SU-DHL-6 (cell line): ENCODE measurements at regions not wholly inside any gene's neighbourhood (a gene's known extent, or its start where the extent isn't known, plus 50 kb on each side); places are given as distances from the start of the nearest gene placed in this dataset.
"Not testable (repeated sequence)": the region's sequence is repeated elsewhere in the genome, so short reads cannot be mapped to it uniquely, and the experiment has no call there.

Source experiments
- CTCF ChIP-seq: fragments of 200-600 bp; sonication (generic); IDR thresholded peaks from one replicate; pipeline ENCODE4 v1.5.1; 2017; ENCODE audit warnings: antibody characterized with exemption, mild to moderate bottlenecking, low read length, moderate library complexity; ENCODE audit not compliant: insufficient read depth, poor library complexity, severe bottlenecking
- EZH2phosphoT487 ChIP-seq: fragments of 200-600 bp; sonication (generic), shearing (Covaris generic); conservative IDR thresholded peaks from 2 replicates; pipeline ENCODE4 v1.6.1; 2018; ENCODE audit warnings: mild to moderate bottlenecking, antibody characterized with exemption, low read length, moderate library complexity, mixed read lengths

- TF ChIP-seq CTCF, EZH2phosphoT487: not testable (repeated sequence)
Measured at GRCh38 chr11:67889646-67890045, 114.3 kb downstream of the UNC93B1 start.
